Fibroblast of lung (primary cell): ENCODE measurements at regions not wholly inside any gene's neighbourhood (a gene's known extent, or its start where the extent isn't known, plus 50 kb on each side); places are given as distances from the start of the nearest gene placed in this dataset.

Source experiments
- EZH2 ChIP-seq: IDR thresholded peaks from 2 replicates; pipeline ENCODE4 v1.5.1; 2012; ENCODE audit warnings: low read length, control low read depth, mild to moderate bottlenecking; ENCODE audit errors: missing control alignments
- TF ChIP-seq, protein P1 (sequence below), 2 donors: IDR thresholded peaks in 1 of 2; conservative IDR thresholded peaks in 1 of 2; 1 replicate in 1 of 2; 2 replicates in 1 of 2; pipeline ENCODE4 v1.5.1; 2011 to 2012; ENCODE audit warnings: low read length in 2 of 2, control low read depth in 1 of 2, inconsistent platforms in 1 of 2, low read depth in 1 of 2, mild to moderate bottlenecking in 1 of 2

DNA sequence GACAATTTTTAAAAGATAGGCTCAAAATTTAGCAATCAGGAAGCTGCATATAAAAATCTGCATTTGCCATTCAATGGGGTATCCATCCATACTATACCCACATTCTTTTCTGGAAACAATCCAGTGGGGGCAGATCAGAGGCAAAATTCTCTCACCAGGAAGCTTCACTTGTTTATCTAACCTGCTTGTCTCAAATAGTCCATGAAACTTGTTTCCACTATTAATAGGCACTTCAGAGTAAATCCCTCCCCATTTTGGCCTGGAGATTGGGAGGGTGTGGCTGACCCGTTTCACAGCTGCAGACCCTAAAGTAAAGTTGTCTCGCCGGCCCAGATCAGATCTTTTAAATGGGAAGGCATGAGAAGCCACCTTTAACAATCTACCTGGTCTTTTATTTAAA is 139.4 kb upstream of the CPNE8 start:
- TF ChIP-seq, protein P1, sequence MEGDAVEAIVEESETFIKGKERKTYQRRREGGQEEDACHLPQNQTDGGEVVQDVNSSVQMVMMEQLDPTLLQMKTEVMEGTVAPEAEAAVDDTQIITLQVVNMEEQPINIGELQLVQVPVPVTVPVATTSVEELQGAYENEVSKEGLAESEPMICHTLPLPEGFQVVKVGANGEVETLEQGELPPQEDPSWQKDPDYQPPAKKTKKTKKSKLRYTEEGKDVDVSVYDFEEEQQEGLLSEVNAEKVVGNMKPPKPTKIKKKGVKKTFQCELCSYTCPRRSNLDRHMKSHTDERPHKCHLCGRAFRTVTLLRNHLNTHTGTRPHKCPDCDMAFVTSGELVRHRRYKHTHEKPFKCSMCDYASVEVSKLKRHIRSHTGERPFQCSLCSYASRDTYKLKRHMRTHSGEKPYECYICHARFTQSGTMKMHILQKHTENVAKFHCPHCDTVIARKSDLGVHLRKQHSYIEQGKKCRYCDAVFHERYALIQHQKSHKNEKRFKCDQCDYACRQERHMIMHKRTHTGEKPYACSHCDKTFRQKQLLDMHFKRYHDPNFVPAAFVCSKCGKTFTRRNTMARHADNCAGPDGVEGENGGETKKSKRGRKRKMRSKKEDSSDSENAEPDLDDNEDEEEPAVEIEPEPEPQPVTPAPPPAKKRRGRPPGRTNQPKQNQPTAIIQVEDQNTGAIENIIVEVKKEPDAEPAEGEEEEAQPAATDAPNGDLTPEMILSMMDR (conservative IDR thresholded peaks at IDR 0.05 in 1 of 2, IDR thresholded peaks at IDR 0.05 in 1 of 2; ENCODE audit: low read depth in 1 of 2, low read length in 2 of 2), result no peak
- TF ChIP-seq EZH2, result no peak
